ENCODE measurements at regions not wholly inside any gene's neighbourhood (a gene's known extent, or its start where the extent isn't known, plus 50 kb on each side); places are given as distances from the start of the nearest gene placed in this dataset.

GRCh38 chr16:49096176-49096945 is 185.3 kb downstream of the CBLN1 start:
- H3K36me3 ChIP-seq (ENCODE audit: control insufficient read depth, insufficient read depth, low read length): no peaks in the 10 kb centered on the region
- POLR2A ChIA-PET: no interaction called here
- H3K27me3 ChIP-seq (ENCODE audit: control insufficient read depth, insufficient read depth, low read length): no peaks in the 10 kb centered on the region
- H3K4me1 ChIP-seq (ENCODE audit: control insufficient read depth, insufficient read depth, low read length): no peaks in the 10 kb centered on the region
- DNase-seq (ENCODE audit: low read depth, low spot score) (no peak), ATAC-seq (no peak)
- no peaks in the 10 kb centered on the region for H3K9me3 ChIP-seq (ENCODE audit: control insufficient read depth, insufficient read depth, low read depth, low read length)
- intact Hi-C loops (cut with micrococcal nuclease; ENCODE audit: unreplicated experiment): no loop called here
- no TSS peak for BruUV-seq (replicated peaks)
- CTCF ChIA-PET: no interaction called here
- no peak overlapping the region for H3K4me3 ChIP-seq (ENCODE audit: low read depth in 2 of 2, low read length in 2 of 2)
- in situ Hi-C loops (cut with HindIII; ENCODE audit: low pct_unique_long_range_greater_than_20kb, low sequenced_read_pairs): no loop called here
- TF ChIP-seq TCF7L2 (IDR thresholded peaks at IDR 0.05; ENCODE audit: low read depth, low read length) (no peak), REST (IDR thresholded peaks at IDR 0.05; ENCODE audit: insufficient read depth in 1 of 2, low read depth in 2 of 2, low read length in 1 of 2) (no peak), SIN3A (IDR thresholded peaks at IDR 0.05; ENCODE audit: borderline replicate concordance, insufficient read depth, low read depth, low read length) (no peak), POLR2AphosphoS5 (IDR thresholded peaks at IDR 0.05; ENCODE audit: low read depth, low read length) (no peak), CTCF (IDR thresholded peaks at IDR 0.05) (no peak)
- H3K27ac ChIP-seq (ENCODE audit: low read length): no peak overlapping the region

- no peaks in the 10 kb centered on the region for H3K9me3 ChIP-seq (ENCODE audit: control insufficient read depth, insufficient read depth, low read depth, low read length)
- no peaks in the 10 kb centered on the region for H3K27me3 ChIP-seq (ENCODE audit: control insufficient read depth, insufficient read depth, low read length)
- TF ChIP-seq TCF7L2 (IDR thresholded peaks at IDR 0.05; ENCODE audit: low read depth, low read length) (no peak), REST (IDR thresholded peaks at IDR 0.05; ENCODE audit: insufficient read depth in 1 of 2, low read depth in 2 of 2, low read length in 1 of 2) (no peak), SIN3A (IDR thresholded peaks at IDR 0.05; ENCODE audit: borderline replicate concordance, insufficient read depth, low read depth, low read length) (no peak), POLR2AphosphoS5 (IDR thresholded peaks at IDR 0.05; ENCODE audit: low read depth, low read length) (no peak)
- H3K4me1 ChIP-seq (ENCODE audit: control insufficient read depth, insufficient read depth, low read length): no peaks in the 10 kb centered on the region
- no peak overlapping the region for H3K27ac ChIP-seq (ENCODE audit: low read length)
- H3K4me3 ChIP-seq (ENCODE audit: low read depth in 2 of 2, low read length in 2 of 2): no peak overlapping the region
- no TSS peak for BruUV-seq (replicated peaks)
- no peaks in the 10 kb centered on the region for H3K36me3 ChIP-seq (ENCODE audit: control insufficient read depth, insufficient read depth, low read length)
- ChIA-PET CTCF (no interaction called here), POLR2A (no interaction called here)
- in situ Hi-C loops (cut with HindIII; ENCODE audit: low pct_unique_long_range_greater_than_20kb, low sequenced_read_pairs): no loop called here
- DNase-seq (ENCODE audit: low read depth, low spot score) (no peak), ATAC-seq (no peak)
- intact Hi-C loops (cut with micrococcal nuclease; ENCODE audit: unreplicated experiment): no loop called here
These were observed 186.1 kb downstream of the CBLN1 start for GRCh38 chr16:49095539-49095938.

Data from Panc1 (cell line).